Glutamatergic neuron (in vitro differentiated cells): ENCODE measurements at regions not wholly inside any gene's neighbourhood (a gene's known extent, or its start where the extent isn't known, plus 50 kb on each side); places are given as distances from the start of the nearest gene placed in this dataset.

Experiments used
- DNase-seq: peaks from one replicate; pipeline ENCODE4 v3.0.0; 2022
- H3K27ac Mint-ChIP-seq: one replicate; pipeline ENCODE4 v1.8.0; 2020; ENCODE audit warnings: mild to moderate bottlenecking, mixed read lengths, inconsistent platforms; ENCODE audit not compliant: unreplicated experiment
- H3K27me3 Mint-ChIP-seq: one replicate; pipeline ENCODE4 v1.8.0; 2020; ENCODE audit warnings: mild to moderate bottlenecking, moderate library complexity, mixed read lengths, inconsistent platforms; ENCODE audit not compliant: unreplicated experiment
- H3K36me3 Mint-ChIP-seq: one replicate; pipeline ENCODE4 v1.8.0; 2020; ENCODE audit warnings: mild to moderate bottlenecking, mixed read lengths, inconsistent platforms; ENCODE audit not compliant: unreplicated experiment
- H3K4me1 Mint-ChIP-seq: one replicate; pipeline ENCODE4 v1.8.0; 2020; ENCODE audit warnings: mild to moderate bottlenecking, low read depth, mixed read lengths, inconsistent platforms; ENCODE audit not compliant: unreplicated experiment
- H3K4me3 Mint-ChIP-seq: one replicate; pipeline ENCODE4 v1.8.0; 2020; ENCODE audit warnings: mild to moderate bottlenecking, mixed read lengths, inconsistent platforms; ENCODE audit not compliant: unreplicated experiment
- H3K9me3 Mint-ChIP-seq: one replicate; pipeline ENCODE4 v1.8.0; 2020; ENCODE audit warnings: mild to moderate bottlenecking, moderate library complexity, mixed read lengths, inconsistent platforms; ENCODE audit not compliant: unreplicated experiment
- CTCF ChIP-seq: fragments of 200-600 bp; sonication (generic); IDR thresholded peaks from one replicate; pipeline ENCODE4 v1.5.0; 2021; ENCODE audit not compliant: partially characterized antibody, unreplicated experiment

GRCh38 chr2:10973766-10974165 is 62.0 kb downstream of the KCNF1 start:
- no peak overlapping the region for H3K4me3 Mint-ChIP-seq

GRCh38 chr2:10977003-10977402 is 65.3 kb downstream of the KCNF1 start:
- Mint-ChIP-seq H3K4me3 (peak overlapping the region; percentile 58), H3K27me3 (peaks cover 3% of the 10 kb centered on the region), H3K4me1 (peaks cover 40% of the 10 kb centered on the region), H3K9me3 (no peaks in the 10 kb centered on the region), H3K36me3 (no peaks in the 10 kb centered on the region), H3K27ac (peak overlapping the region; percentile 41)
- no peak for TF ChIP-seq CTCF
- peak; percentile 54 for DNase-seq

More at GRCh38 chr2:10973766-10974165, 62.0 kb downstream of the KCNF1 start:
- Mint-ChIP-seq H3K9me3 (no peaks in the 10 kb centered on the region), H3K4me1 (peaks cover 34% of the 10 kb centered on the region), H3K27me3 (peaks cover 3% of the 10 kb centered on the region), H3K36me3 (no peaks in the 10 kb centered on the region), H3K27ac (no peak overlapping the region)
- no peak for DNase-seq
- no peak for TF ChIP-seq CTCF

GRCh38 chr2:10977621-10978020 is 65.9 kb downstream of the KCNF1 start:
- peak overlapping the region; percentile 30 for H3K4me3 Mint-ChIP-seq
- H3K27ac Mint-ChIP-seq: no peak overlapping the region
- no peak for TF ChIP-seq CTCF
- H3K36me3 Mint-ChIP-seq: no peaks in the 10 kb centered on the region
- H3K4me1 Mint-ChIP-seq: peaks cover 39% of the 10 kb centered on the region
- H3K27me3 Mint-ChIP-seq: peaks cover 5% of the 10 kb centered on the region
- DNase-seq: no peak
- H3K9me3 Mint-ChIP-seq: no peaks in the 10 kb centered on the region

- no peaks in the 10 kb centered on the region for H3K36me3 Mint-ChIP-seq
- peak overlapping the region; percentile 38 for H3K27ac Mint-ChIP-seq
- H3K4me1 Mint-ChIP-seq: peaks cover 38% of the 10 kb centered on the region
- peaks cover 6% of the 10 kb centered on the region for H3K27me3 Mint-ChIP-seq
- no peak for DNase-seq
- peaks cover 2% of the 10 kb centered on the region for H3K9me3 Mint-ChIP-seq
- H3K4me3 Mint-ChIP-seq: peak overlapping the region; percentile 30
- TF ChIP-seq CTCF: no peak
These were observed 66.4 kb downstream of the KCNF1 start for GRCh38 chr2:10978090-10978670.

GRCh38 chr2:10980071-10980470 is 68.3 kb downstream of the KCNF1 start:
- TF ChIP-seq CTCF: no peak
- no peak for DNase-seq
- peaks cover 13% of the 10 kb centered on the region for H3K27me3 Mint-ChIP-seq
- no peak overlapping the region for H3K27ac Mint-ChIP-seq
- peaks cover 13% of the 10 kb centered on the region for H3K9me3 Mint-ChIP-seq
- no peaks in the 10 kb centered on the region for H3K36me3 Mint-ChIP-seq
- peaks cover 52% of the 10 kb centered on the region for H3K4me1 Mint-ChIP-seq
- no peak overlapping the region for H3K4me3 Mint-ChIP-seq
